Tongue (tissue), 1 donor: ENCODE measurements at regions not wholly inside any gene's neighbourhood (a gene's known extent, or its start where the extent isn't known, plus 50 kb on each side); places are given as distances from the start of the nearest gene placed in this dataset.
"Not testable (repeated sequence)": the region's sequence is repeated elsewhere in the genome, so short reads cannot be mapped to it uniquely, and the experiment has no call there.

Source experiments
- DNase-seq: peaks from one replicate; pipeline ENCODE4 v3.0.0-alpha.2; 2015

DNA sequence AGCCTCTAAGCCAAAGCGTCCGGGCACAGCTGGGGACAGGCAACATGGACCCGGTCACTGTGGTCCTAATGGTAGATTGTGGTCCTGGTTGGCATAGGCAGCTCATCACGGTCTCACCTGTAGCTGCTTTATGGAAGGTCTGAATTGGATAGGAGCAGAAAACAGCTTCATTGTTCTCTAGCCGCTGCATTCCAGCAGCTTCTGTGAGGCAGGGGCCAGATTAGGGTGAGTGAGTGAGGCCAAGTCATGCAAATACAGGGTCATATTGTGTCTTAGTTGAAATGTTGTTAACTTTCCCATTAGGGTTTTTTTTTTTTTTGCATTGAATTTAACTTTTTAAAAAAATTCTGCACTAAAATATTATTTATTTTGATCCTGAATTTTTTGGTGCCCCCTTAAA lies 105.4 kb upstream of the SULF2 start:
- DNase-seq, result not testable (repeated sequence)

DNA sequence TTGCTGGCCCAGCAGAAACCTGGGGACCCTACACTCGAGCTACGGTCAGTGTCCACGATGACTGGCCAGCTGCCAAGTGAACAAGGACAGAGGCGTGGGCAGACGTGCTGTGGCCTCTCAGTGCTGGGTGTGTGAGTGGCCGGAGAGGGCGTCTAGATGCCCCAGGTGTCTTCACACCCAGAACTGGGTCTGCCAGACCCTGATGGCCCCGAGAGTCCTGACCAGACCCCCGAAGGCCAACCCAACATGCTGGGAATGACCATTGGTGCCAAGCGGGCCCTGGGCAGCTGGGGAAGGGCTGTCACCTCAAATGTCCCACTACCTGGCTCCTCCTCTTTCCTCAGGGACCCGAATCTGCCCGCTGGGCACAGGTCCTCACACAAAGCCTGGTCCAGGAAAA lies 104.5 kb upstream of the SULF2 start:
- DNase-seq, result not testable (repeated sequence)

DNA sequence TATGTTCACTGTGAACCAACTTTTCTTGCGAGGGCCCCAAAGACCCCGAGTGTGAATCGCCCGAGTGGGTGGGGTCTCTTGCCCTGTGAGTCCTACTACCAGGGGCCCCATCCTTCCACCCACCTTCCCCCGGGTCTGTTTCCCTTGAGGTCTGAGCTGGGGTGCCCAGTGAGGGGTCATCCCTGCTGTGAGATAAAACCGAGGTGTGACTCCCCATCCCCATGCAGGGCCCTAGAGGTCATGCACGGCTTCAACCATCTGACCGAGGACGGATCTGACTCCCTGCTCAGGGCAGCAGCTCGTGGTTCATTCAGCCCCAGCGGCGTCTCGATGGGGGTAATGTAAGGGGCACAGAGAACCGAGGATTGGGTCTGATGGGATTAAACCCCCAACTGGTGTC lies 103.1 kb upstream of the SULF2 start:
- DNase-seq, result no peak

DNA sequence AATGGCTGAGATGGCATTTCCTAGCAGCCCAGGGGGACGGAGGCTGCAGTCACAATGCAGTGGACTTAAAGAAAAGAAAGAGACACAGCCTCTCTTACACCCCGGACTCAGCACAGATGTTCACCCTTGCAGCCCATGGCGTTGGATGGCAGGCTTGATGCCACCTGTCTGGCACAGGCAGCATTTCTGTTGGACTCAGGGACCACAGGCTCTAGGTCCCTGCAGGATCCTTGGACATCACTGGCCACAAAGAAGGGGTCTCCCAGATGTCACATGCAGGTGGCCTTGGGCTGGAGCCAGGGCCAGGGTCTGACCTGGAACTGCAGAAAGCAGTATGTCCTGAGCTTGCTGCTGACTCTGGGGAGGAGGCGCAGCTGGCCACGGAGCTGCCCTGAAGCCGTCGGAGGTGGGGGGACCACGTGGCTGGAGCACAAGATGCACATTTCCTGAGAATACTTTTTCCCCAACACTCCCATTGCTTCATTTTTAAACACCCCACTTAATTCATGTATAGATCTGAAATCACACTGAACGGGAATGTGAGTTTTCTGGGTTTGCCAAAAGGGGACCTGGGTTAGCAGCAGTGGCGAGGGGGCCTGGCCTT lies 102.3 kb upstream of the SULF2 start:
- no peak for DNase-seq

DNA sequence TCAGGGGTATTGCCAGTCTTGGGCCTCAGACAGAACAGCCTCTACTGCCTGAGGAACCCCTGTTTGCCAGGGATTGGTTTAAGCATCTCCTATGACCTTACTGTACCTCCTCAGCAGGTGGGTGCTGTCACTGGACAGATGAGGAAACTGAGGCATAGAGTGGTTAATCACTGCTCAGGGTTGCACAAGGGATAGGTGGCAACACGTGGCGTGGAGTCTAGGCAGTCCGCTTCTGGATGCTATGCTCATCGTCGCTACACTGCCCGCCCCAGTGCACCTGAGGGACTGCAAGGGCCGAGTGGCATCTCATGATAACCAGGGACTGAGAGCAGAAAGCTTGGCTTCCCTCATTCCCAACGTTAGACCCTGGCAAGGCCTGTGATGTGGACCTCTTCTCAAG lies 101.8 kb upstream of the SULF2 start:
- DNase-seq, result no peak

DNA sequence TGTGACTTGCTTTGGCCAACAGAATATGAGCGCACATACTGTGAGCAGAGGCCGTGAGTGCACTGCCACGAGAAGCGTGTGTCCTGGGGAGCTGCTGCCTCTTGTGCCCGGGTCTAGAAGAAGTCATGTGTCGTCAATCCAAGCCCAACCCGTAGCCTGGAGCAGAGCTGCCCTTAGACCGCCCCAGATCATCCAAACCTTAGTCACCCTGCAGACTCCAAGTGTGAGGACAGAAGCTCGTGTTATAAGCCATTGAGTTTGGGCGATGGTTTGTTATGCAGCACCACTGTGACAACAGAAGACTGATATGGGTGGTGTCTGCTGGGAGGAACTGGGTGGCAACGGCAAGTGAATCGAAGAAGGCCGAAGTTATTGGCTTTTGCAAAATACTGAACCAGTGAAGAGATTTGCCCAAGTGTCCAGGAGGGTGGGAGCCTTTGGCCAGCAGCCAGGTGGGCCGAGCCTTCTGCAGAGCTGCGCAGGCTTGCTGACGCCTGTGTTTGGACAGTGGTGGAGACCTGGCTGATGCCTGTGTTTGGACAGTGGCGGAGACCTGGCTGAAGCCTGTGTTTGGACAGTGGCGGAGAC lies 101.3 kb upstream of the SULF2 start:
- no peak for DNase-seq

DNA sequence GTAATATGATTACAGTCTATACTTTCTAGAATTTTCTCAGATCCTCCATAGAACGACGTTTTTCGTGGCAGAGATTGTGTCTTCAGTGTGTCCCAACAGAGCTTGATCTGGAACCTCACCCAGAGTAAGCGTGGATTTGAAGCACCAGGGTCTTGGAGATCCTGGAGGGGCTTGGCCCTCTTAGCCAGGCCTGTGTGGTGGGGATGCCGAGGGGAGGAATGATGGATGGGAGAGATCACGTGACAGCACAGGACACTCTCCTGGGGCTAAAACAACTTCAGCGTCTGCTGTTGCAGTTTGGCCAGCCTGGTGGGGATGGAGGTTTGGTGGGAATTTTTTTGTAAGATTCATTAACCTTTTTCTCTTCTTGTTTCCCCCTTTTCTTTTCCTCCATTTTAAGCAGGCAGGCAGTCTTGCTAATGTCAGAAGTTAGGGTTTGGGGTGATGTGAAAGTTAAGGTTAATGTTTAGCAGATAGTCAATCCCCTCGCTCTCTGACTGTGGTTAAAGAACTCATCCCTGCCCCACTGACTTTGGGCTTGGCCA lies 100.7 kb upstream of the SULF2 start:
- DNase-seq, result no peak

DNA sequence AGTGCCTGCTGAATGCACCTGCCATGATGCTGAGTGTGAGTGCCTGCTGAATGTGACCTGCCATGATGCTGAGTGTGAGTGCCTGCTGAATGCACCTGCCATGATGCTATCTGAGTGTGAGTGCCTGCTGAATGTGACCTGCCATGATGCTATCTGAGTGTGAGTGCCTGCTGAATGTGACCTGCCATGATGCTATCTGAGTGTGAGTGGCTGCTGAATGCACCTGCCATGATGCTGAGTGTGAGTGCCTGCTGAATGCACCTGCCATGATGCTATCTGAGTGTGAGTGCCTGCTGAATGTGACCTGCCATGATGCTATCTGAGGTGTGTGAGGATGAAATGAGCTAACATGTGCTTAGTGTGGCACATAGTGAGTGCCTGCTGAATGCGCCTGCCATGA lies 98.7 kb upstream of the SULF2 start:
- not testable (repeated sequence) for DNase-seq

DNA sequence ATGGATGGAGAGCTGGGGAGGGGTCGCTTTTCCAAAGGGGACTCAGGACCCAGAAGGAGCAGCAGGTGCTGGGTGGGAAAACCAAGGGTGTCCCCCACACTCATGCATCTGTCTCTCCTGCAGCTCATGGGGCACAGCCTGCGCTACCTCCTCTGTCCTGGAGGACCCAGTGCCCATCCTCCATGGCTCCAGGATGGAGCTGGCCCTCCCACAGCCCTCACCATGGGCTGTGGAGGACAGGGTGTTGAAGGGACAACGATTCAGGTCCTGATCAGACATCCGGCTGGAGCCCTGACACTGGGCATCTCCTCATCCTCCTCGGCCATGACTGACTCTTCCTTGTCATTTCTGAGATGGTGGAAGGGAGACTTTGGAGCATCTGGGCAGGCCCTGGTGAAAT lies 97.9 kb upstream of the SULF2 start:
- no peak for DNase-seq

DNA sequence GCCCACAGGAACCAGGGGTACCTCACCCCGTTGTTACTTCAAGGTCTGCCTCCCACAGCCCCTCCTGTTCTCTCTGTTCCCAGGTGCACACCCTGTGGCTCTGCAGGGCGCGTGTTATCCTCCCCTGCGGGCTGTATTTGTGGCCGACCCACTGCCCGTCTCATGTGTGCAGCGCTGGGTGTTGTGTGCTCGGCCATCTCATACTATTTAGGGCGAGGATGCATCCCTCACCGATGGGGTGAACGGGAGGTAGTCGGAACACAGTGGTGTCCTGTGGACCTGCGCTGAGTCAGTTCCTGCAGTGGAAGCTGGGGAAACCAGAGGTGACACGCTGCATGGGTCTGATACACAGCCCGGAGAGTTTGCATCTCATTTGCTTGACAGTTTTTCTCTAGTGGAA lies 94.5 kb upstream of the SULF2 start:
- DNase-seq, result no peak

DNA sequence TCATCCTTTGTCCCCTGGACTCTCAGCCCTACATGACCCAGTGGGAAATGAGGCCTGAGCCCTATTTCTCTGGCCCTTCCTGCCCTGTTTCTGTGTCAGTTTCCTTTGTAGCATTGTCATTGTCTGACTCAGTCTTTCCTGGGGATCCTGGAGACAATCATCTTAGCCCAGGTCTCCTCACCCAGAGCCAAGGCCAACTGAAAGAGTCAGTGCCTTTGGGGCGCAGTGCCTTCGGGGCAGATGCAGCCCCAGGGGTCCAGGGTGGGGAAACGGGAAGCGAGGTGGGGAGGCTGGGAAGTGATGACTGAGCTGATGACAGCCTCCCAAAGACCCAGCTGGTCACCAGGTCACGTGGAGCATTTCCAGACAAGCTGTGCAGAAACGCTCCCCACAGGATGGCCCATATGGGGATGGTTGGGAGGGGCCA lies 93.3 kb upstream of the SULF2 start:
- no peak for DNase-seq

DNA sequence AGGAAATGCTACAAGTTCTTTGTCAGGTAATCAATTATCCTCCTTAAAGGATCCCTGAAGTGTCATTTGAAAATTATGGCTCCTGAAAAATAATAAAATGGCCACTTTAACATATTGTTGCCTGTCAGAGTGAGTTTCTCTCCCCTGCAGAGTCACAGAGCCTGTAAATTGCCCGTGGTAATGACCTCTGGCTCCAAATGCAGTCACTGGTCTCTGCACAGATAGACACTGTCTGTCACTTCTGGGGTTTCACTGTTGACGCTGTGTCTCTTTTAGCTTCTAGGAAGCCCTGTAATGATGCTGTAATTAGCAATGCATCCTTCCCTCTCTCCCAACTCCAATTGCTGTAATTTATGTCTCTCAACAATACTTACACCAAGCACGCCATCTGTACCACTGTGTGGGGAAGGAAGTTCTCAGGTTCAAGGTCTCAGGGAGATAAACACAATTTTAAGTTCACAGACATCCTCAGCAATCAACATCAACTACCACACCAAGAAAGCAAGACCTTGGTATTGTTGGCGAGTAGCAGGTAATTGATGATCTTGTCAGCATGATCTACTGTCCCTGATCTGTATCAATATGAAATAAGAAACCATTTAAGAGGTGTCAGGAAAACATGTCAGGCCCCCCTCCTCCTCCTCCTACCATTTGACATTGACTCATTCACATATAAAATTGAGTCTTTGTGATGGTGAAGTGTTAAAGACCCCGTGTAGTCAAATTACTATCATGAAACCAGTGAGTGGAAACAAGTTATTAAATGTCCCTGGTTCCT lies 91.2 kb upstream of the SULF2 start:
- DNase-seq, result no peak

DNA sequence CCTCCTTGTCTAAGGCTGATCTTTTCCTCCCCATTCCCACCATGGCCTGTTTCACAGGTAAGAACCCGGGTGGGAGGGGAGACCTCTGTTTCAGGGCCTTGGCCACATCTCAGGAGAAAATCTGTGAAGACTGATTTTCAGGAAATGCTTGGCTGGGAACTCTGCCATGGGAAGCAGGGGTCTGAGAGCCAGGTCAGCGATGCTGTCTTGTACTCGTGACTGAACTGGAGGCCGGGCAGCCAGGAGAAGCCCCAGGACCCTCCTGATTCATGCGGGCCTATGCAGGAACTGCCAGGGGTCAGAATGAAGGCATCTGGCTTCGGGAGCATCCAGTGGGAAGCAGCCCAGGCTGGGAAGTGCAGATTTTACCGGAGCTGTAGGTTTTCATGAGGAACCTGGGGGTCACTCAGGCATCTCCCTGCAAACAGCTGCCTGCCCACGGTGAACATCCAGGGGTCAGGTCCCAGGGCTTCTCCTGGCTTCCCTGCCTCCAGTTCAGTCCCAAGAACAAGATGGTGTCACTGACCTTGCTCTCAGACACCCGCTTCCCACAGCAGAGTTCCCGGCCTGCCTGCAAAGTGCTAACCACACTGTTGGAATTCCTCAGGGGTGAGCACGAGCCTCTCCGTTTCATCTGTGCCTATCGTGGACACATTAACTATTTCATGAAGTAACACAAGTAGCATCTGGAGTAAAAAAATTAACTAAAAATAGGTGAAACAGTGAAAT lies 90.2 kb upstream of the SULF2 start:
- DNase-seq, result peak; percentile 32

DNA sequence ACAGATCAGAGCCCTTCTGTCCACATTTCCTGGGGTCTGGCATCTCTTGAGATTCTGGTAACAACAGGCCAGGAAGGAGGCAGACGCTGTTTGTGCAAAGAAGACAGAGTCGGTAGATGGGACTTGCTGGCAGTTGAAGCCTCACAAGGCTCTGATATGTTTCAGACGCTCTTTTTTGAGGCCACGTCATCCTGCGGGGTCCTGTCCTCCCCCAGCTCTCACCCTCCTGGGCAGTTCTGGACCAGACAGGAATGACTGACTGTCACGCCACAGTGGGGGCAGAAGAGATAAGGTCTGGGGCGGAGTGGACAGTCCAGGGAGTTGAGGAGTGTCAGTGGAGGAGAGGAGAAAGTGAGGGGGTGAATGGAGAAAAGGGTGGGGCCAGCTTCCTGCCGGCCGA lies 87.1 kb upstream of the SULF2 start:
- DNase-seq, result no peak

DNA sequence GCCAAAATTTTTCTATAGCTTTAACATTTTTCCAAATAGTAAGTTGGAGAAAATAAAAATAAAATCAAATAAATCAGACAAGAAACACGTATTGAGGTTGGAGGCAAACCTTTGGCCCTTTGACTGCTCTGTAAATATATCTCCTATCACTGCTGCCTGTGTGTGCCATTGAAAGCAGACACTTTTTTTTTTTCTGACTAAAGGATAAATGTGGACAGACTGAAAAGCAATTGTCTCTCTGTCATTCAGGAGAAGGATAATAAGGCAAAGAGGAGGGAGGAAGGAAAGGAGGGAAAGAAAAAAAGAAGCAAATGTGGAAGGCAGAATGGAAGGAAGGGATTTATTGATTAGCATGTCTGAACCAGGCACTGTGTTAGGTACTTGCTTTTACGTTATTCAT lies 85.2 kb upstream of the SULF2 start:
- no peak for DNase-seq

DNA sequence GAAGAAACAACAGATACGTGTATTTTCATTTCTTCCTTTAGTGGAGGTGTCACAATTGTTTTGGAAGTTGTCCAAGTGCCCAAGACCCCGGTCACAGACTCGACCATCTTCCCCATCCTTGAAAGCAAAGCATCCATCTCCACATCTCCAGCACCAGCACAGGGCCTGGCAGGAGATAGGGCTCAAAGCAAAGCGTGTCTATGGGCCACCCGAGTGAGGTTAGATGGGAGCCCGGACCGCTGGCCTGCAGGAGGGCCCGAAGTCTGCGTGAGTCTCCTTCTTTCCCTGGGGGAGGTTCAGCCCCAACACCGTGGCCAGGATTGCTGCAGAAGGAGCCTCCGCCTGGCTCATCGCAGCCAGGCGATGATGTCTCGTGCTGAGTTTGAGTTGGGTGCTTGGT lies 83.5 kb upstream of the SULF2 start:
- DNase-seq, result no peak

DNA sequence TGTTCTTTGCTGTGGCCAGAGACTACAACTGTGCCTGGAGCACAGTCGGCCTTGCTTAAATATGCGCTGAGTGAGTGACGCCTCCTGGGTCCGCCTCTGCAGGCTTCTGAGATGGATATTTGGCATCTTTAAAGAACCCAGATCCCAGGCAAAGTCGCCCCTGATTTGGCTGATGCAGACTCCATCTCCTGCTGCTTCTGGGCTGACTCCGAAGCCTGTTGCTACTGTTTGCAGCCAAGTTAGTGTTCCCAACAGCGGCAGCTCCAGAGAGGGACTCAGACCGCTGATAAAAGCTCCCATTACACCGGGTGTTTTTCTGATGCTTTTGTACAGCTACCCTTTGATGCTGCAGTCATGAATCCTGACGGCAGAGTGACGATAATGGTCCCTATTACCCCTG lies 83.0 kb upstream of the SULF2 start:
- no peak for DNase-seq

DNA sequence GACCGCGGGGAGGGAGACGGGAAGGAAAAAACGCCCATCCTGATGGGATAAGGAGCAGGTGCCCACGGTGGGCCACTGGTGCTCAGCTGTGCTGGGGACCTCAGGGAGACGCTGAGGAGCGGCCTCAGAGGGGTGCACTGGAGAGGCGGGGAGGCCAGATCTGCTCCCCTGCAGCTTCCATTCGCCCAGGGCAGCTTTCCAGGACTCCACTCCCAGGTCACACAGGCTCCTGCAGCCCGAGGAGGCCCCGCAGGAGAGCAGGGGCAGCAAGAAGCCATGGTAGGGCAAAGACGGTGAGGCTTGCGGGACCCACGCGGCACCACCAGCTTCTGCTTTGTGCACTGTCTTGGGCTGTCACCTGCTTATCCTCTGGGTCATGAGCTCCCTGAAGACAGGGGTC lies 82.5 kb upstream of the SULF2 start:
- DNase-seq, result no peak

DNA sequence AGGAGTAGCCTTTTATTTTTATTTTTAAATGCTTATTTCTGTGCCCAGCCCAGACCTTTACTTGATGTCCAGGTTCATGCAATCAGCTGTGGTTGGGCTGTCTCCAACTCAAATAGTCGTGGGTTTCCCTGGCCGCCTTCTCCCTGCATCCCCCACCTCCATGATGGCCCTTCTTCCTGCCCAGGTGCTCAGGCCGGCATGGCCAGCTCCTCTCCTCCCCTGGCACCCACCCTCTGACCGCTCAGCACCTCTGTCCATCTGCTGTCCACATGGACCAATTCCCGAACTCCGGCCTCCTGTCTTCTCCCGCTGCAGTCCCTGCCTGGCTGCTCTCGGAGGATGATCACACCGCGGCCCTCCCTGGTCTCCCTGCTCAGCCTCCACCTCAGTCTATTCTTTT lies 81.2 kb upstream of the SULF2 start:
- DNase-seq, result no peak

DNA sequence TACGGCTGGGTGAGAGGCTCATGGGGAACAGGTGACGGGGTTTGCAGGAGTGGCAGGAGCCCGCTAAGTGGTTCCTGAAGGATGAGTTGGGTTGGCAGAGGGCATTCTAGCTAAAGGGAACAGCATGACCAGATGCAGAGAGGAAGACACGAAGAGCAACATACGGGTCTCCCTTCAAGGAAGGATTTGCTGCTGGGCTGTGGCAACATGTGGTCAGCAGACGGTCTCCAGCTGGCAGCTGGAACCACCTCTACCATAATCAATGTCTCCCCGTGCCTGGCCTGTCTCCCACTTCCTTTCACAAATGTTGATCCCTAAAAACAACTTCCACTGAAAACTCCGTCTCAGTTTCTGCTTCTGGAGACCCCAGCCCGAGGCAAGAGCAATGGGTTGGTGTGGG lies 80.6 kb upstream of the SULF2 start:
- no peak for DNase-seq

DNA sequence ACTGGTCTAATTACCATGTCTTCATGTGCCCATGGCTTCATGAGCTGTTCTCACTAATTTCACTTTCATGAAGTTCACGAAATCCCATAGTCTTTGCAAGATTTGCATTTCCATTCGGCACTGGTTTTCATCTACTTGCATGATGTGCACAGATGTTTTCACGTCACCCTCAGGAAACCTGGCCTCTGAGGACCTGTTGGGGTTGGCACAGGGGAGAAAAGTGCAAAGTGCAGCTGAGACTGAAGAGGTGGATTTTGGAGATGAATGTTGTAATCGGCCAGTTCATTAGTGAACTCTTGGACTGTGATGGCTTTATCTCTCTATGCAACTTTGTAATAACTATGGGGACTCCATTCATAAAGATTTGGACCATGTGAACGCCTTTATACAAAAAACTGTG lies 80.2 kb upstream of the SULF2 start:
- no peak for DNase-seq

DNA sequence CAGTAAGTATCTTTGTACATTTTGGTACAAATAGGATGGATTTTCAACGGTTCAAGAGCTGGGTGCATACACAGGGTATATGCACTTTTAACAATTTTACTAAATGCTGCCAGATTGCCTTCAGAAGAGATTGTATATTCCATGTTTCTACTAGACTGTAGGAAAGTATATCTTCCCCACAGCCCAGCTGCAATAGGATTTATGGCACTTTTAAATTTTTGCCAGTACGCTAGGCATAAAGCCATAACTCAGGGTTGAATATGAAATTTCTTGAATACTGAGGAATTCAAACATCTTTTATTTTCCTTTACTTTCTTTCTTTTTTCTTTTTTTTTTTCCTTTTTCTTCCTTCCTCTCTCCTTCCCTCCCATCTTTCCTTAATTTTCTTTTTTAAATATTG lies 78.7 kb upstream of the SULF2 start:
- DNase-seq, result no peak
